GM23338 (cell line): ENCODE measurements at regions not wholly inside any gene's neighbourhood (a gene's known extent, or its start where the extent isn't known, plus 50 kb on each side); places are given as distances from the start of the nearest gene placed in this dataset.

Experiments used
- ATAC-seq: fragments of 200-7000 bp; cut with Tn5 transposase; 3 replicates; pipeline ENCODE4 v1.9.1; 2020
- DNase-seq: peaks from one replicate; pipeline ENCODE4 v3.0.0-alpha.2; 2015; ENCODE audit warnings: low spot score
- H2AFZ ChIP-seq: fragments of 200-600 bp; sonication (generic); 2 replicates; pipeline ENCODE4 v1.8.0; 2016; ENCODE audit warnings: antibody characterized with exemption, mild to moderate bottlenecking, moderate library complexity
- H3F3A ChIP-seq: fragments of 200-600 bp; sonication (generic); replicated peaks from 2 replicates; pipeline ENCODE4 v1.8.0; 2017; ENCODE audit warnings: antibody characterized with exemption, mixed run types, low read depth
- H3K27ac ChIP-seq: fragments of 200-600 bp; sonication (generic); 2 replicates; pipeline ENCODE4 v1.6.1; 2016; ENCODE audit warnings: low read depth
- H3K27me3 ChIP-seq: fragments of 200-600 bp; sonication (generic); 2 replicates; pipeline ENCODE4 v1.8.0; 2016; ENCODE audit warnings: mild to moderate bottlenecking, mixed run types, moderate library complexity; ENCODE audit not compliant: insufficient read depth
- H3K36me3 ChIP-seq: fragments of 200-600 bp; sonication (generic); 2 replicates; pipeline ENCODE4 v1.8.0; 2016; ENCODE audit warnings: mild to moderate bottlenecking; ENCODE audit not compliant: insufficient read depth
- H3K4me1 ChIP-seq: fragments of 200-600 bp; sonication (generic); 2 replicates; pipeline ENCODE4 v1.8.0; 2016; ENCODE audit warnings: mild to moderate bottlenecking, moderate library complexity; ENCODE audit not compliant: insufficient read depth
- H3K4me2 ChIP-seq: fragments of 200-600 bp; sonication (generic); 2 replicates; pipeline ENCODE4 v1.7.1; 2017; ENCODE audit warnings: mixed run types
- H3K4me3 ChIP-seq: fragments of 200-600 bp; sonication (generic); 2 replicates; pipeline ENCODE4 v1.6.1; 2016; ENCODE audit warnings: mixed run types
- H3K79me2 ChIP-seq: fragments of 200-600 bp; sonication (generic); replicated peaks from 2 replicates; pipeline ENCODE4 v1.8.0; 2017; ENCODE audit warnings: mild to moderate bottlenecking; ENCODE audit not compliant: insufficient read depth
- H3K9me2 ChIP-seq: fragments of 200-600 bp; sonication (generic); 2 replicates; pipeline ENCODE4 v1.8.0; 2017; ENCODE audit not compliant: insufficient read depth
- H4K20me1 ChIP-seq: fragments of 200-600 bp; sonication (generic); replicated peaks from 2 replicates; pipeline ENCODE4 v1.8.0; 2017; ENCODE audit warnings: mild to moderate bottlenecking; ENCODE audit not compliant: insufficient read depth
- H3K27ac Mint-ChIP-seq: 2 replicates; pipeline ENCODE4 v1.8.0; 2020; ENCODE audit warnings: inconsistent platforms, mild to moderate bottlenecking, moderate library complexity, mixed read lengths
- H3K27me3 Mint-ChIP-seq: 3 replicates; pipeline ENCODE4 v1.8.0; 2022; ENCODE audit warnings: low read depth, mild to moderate bottlenecking, moderate library complexity, mixed read lengths, inconsistent platforms; ENCODE audit not compliant: insufficient read depth, poor library complexity
- H3K36me3 Mint-ChIP-seq: 3 replicates; pipeline ENCODE4 v1.8.0; 2021; ENCODE audit warnings: low read depth, mild to moderate bottlenecking, inconsistent platforms, moderate library complexity, mixed read lengths
- H3K4me1 Mint-ChIP-seq: 3 replicates; pipeline ENCODE4 v1.8.0; 2020; ENCODE audit warnings: mild to moderate bottlenecking, inconsistent platforms, mixed read lengths
- H3K4me3 Mint-ChIP-seq: 3 replicates; pipeline ENCODE4 v1.8.0; 2021; ENCODE audit warnings: moderate library complexity, mild to moderate bottlenecking, inconsistent platforms, mixed read lengths
- H3K9me3 Mint-ChIP-seq: 3 replicates; pipeline ENCODE4 v1.8.0; 2020; ENCODE audit warnings: moderate library complexity, mild to moderate bottlenecking, inconsistent platforms, mixed read lengths
- CREB1 ChIP-seq: fragments of 250-450 bp; sonication (Bioruptor Pico); IDR thresholded peaks from 2 replicates; pipeline ENCODE4 v1.5.0; 2020; ENCODE audit warnings: low read depth, mild to moderate bottlenecking, moderate library complexity
- CTCF ChIP-seq, 2 experiments: fragments of 200-600 bp in 1 of 2; sonication (generic) in 1 of 2; conservative IDR thresholded peaks; 2 replicates each; pipeline versions ENCODE4 v1.5.1 to v1.6.1; 2016 to 2017; ENCODE audit warnings: antibody characterized with exemption in 2 of 2, low read depth in 2 of 2, mild to moderate bottlenecking in 2 of 2, moderate library complexity in 1 of 2
- ETS1 ChIP-seq: IDR thresholded peaks from 2 replicates; pipeline ENCODE4 v1.6.1; 2016; ENCODE audit warnings: antibody characterized with exemption
- EZH2 ChIP-seq: fragments of 200-600 bp; sonication (generic); IDR thresholded peaks from one replicate; pipeline ENCODE4 v1.8.0; 2017; ENCODE audit warnings: antibody characterized with exemption, mild to moderate bottlenecking, low read depth; ENCODE audit not compliant: unreplicated experiment
- EZH2phosphoT487 ChIP-seq: fragments of 200-600 bp; sonication (generic); IDR thresholded peaks from one replicate; pipeline ENCODE4 v1.8.1; 2018; ENCODE audit warnings: antibody characterized with exemption; ENCODE audit not compliant: unreplicated experiment
- JUNB ChIP-seq: IDR thresholded peaks from one replicate; pipeline ENCODE4 v1.6.1; 2016; ENCODE audit warnings: antibody characterized with exemption; ENCODE audit not compliant: unreplicated experiment
- NANOG ChIP-seq: IDR thresholded peaks from 2 replicates; pipeline ENCODE4 v1.6.1; 2016; ENCODE audit warnings: antibody characterized with exemption, borderline replicate concordance
- REST ChIP-seq: IDR thresholded peaks from one replicate; pipeline ENCODE4 v1.6.1; 2018; ENCODE audit warnings: antibody characterized with exemption; ENCODE audit not compliant: unreplicated experiment
- STAT1 ChIP-seq: IDR thresholded peaks from one replicate; pipeline ENCODE4 v1.6.1; 2016; ENCODE audit warnings: antibody characterized with exemption; ENCODE audit not compliant: unreplicated experiment
- ZNF114 ChIP-seq: fragments of 250-450 bp; sonication (Bioruptor Pico); IDR thresholded peaks from 2 replicates; pipeline ENCODE4 v1.5.0; 2020; ENCODE audit warnings: mild to moderate bottlenecking, moderate library complexity
- ZNF331 ChIP-seq: fragments of 250-450 bp; sonication (Bioruptor Pico); IDR thresholded peaks from 2 replicates; pipeline ENCODE4 v1.5.0; 2020; ENCODE audit warnings: low read depth, mild to moderate bottlenecking, moderate library complexity

GRCh38 chr5:98268162-98268860 is 505.2 kb upstream of the RGMB start:
- Histone ChIP-seq H3K27me3 (no peaks in the 10 kb centered on the region), H3K27ac (no peak overlapping the region), H4K20me1 (no peaks in the 10 kb centered on the region), H3K4me2 (no peak overlapping the region), H3K9me2 (no peaks in the 10 kb centered on the region), H3F3A (no peaks in the 10 kb centered on the region), H3K4me3 (no peak overlapping the region), H3K79me2 (no peaks in the 10 kb centered on the region), H2AFZ (no peak overlapping the region), H3K36me3 (no peaks in the 10 kb centered on the region), H3K4me1 (peaks cover 19% of the 10 kb centered on the region)
- Mint-ChIP-seq H3K4me3 (no peak overlapping the region), H3K4me1 (peaks cover 13% of the 10 kb centered on the region), H3K27me3 (peaks cover 1% of the 10 kb centered on the region), H3K27ac (no peak overlapping the region), H3K9me3 (no peaks in the 10 kb centered on the region; the same call in 2 of the 3 replicates), H3K36me3 (peaks cover 3% of the 10 kb centered on the region; the same call in 2 of the 3 replicates)
- TF ChIP-seq JUNB (no peak), STAT1 (no peak), ZNF331 (CRISPR knock-in tag) (no peak), EZH2phosphoT487 (no peak), ZNF114 (CRISPR knock-in tag) (no peak), REST (no peak), EZH2 (no peak), NANOG (no peak), ETS1 (no peak), CREB1 (CRISPR knock-in tag) (no peak), CTCF (conservative IDR thresholded peaks at IDR 0.05; ENCODE audit: low read depth in 2 of 2) (no peak)
- DNase-seq (no peak), ATAC-seq (no peak)
